Vagina (tissue), 2 donors: ENCODE measurements at regions not wholly inside any gene's neighbourhood (a gene's known extent, or its start where the extent isn't known, plus 50 kb on each side); places are given as distances from the start of the nearest gene placed in this dataset.

Source experiments
- CTCF ChIP-seq, 3 experiments: fragments of 450-650 bp in 2 of 3; fragments of 200-600 bp in 1 of 3; sonication (generic) in 1 of 3; IDR thresholded peaks; one replicate each; pipeline ENCODE4 v1.5.1; 2017 to 2019; ENCODE audit warnings: antibody characterized with exemption in 3 of 3, mild to moderate bottlenecking in 2 of 3, moderate library complexity in 2 of 3
- POLR2A ChIP-seq, 2 donors: fragments of 450-650 bp; IDR thresholded peaks; one replicate each; pipeline ENCODE4 v1.6.1; 2017; ENCODE audit warnings: antibody characterized with exemption in 2 of 2, mild to moderate bottlenecking in 2 of 2, moderate library complexity in 2 of 2
- POLR2AphosphoS5 ChIP-seq, 2 donors: sonication (generic); formaldehyde crosslinking; IDR thresholded peaks; one replicate each; pipeline ENCODE4 v1.9.0; 2017; ENCODE audit warnings: antibody characterized with exemption in 2 of 2, mild to moderate bottlenecking in 2 of 2, low read depth in 1 of 2; ENCODE audit not compliant: insufficient read depth in 1 of 2

DNA sequence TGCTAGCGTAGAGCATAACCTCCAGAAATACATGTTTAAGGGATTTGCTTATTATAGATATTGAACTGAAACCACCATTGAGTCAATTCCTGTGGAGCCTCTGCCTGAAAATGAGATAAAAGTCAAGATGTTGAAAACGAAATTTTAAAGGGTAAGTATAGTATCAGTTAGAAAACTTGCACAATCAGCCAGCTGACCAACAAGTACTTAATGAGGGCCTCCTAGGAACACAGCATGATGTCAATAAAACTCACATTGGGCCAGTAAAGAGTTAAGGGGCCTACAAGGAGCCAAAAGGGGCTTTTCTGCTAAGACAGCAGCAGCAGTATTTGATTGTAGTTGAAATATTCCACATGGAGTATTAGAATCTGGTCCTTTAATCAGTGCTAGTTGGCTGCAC, 314.1 kb upstream of the PPARGC1A start:
- TF ChIP-seq CTCF (IDR thresholded peaks at IDR 0.05) = no peak
- TF ChIP-seq POLR2A (IDR thresholded peaks at IDR 0.05) = no peak
- TF ChIP-seq POLR2AphosphoS5 (IDR thresholded peaks at IDR 0.05; ENCODE audit: insufficient read depth in 1 of 2, low read depth in 1 of 2) = no peak
